ENCODE measurements at regions not wholly inside any gene's neighbourhood (a gene's known extent, or its start where the extent isn't known, plus 50 kb on each side); places are given as distances from the start of the nearest gene placed in this dataset.

DNA sequence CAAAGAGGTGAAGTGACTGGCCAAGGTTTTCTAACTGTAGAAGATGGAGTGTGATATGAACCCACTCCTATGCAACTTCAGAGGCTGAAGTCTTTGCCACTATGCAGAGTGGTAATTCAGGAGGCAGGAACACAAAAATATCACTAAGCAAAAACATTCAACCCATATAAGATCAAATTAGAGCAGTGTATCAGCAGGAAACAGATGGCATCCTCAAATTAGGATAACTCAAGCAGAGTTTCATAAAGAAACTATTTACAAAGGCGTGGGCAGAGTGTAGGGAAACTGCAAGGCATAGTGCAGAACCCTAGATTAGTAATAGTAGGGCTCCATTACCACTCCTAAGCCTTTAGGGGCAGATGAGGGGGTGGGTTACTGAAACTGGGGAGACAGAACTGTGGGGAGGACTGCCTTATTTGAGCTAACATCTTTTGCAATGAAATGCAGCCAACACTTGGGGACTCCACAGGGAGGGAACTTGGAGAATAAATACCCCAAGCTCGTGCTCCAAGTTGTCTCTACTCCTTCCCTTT, 72.2 kb downstream of the PTTG1 start:
- Histone ChIP-seq H3F3A (ENCODE audit: insufficient read depth) (peaks cover 10% of the 10 kb centered on the region; the same call in 1 of the 2 replicates), H3K9ac (ENCODE audit: low read length) (no peak overlapping the region)

DNA sequence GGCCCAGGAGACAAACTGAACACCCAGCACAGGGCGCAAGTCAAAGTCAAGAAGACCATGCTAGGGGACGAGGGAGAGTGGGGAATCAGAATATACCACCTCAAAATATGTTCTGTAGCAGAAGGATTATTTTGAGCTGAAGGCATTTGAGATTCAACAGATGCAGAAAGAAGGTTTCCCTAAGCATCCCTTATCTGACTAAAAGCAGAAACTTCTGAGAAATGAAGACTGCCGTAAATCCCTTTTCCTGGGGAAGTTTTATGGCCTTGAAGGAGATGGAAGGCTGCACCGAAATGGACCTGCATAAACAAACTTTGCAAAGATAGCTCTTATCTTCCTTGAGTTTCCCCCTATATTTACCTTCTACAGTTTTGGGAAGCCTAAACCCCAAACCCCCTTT, 72.8 kb downstream of the PTTG1 start:
- no peak overlapping the region for H3K27ac ChIP-seq (ENCODE audit: low read depth, low read length)
- TF ChIP-seq EZH2phosphoT487 (conservative IDR thresholded peaks at IDR 0.05; ENCODE audit: low read length) = no peak
- TF ChIP-seq, protein P1, sequence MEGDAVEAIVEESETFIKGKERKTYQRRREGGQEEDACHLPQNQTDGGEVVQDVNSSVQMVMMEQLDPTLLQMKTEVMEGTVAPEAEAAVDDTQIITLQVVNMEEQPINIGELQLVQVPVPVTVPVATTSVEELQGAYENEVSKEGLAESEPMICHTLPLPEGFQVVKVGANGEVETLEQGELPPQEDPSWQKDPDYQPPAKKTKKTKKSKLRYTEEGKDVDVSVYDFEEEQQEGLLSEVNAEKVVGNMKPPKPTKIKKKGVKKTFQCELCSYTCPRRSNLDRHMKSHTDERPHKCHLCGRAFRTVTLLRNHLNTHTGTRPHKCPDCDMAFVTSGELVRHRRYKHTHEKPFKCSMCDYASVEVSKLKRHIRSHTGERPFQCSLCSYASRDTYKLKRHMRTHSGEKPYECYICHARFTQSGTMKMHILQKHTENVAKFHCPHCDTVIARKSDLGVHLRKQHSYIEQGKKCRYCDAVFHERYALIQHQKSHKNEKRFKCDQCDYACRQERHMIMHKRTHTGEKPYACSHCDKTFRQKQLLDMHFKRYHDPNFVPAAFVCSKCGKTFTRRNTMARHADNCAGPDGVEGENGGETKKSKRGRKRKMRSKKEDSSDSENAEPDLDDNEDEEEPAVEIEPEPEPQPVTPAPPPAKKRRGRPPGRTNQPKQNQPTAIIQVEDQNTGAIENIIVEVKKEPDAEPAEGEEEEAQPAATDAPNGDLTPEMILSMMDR (IDR thresholded peaks at IDR 0.05; ENCODE audit: insufficient read depth, low read length, poor library complexity, severe bottlenecking) = no peak
- no peak overlapping the region for H3K4me3 ChIP-seq (ENCODE audit: insufficient read depth, low read length, poor library complexity, severe bottlenecking)

More for the DNA sequence above, 72.2 kb downstream of the PTTG1 start:
- H3K9me3 ChIP-seq (ENCODE audit: insufficient read depth, low read length) = no peaks in the 10 kb centered on the region
- no peaks in the 10 kb centered on the region for H3K79me2 ChIP-seq (ENCODE audit: insufficient read depth, low read length)
- H3K36me3 ChIP-seq (ENCODE audit: low read length) = peaks cover 3% of the 10 kb centered on the region; the same call in 1 of the 2 replicates
- no peak overlapping the region for H2AFZ ChIP-seq (ENCODE audit: low read depth, low read length, severe bottlenecking)
- H3K4me2 ChIP-seq (ENCODE audit: low read depth, low read length, poor library complexity, severe bottlenecking) = no peak overlapping the region
- H3K4me3 ChIP-seq (ENCODE audit: insufficient read depth, low read length, poor library complexity, severe bottlenecking) = no peak overlapping the region
- H4K20me1 ChIP-seq (ENCODE audit: low read depth, low read length) = no peaks in the 10 kb centered on the region
- no peaks in the 10 kb centered on the region for H3K9me2 ChIP-seq (replicated peaks; ENCODE audit: insufficient read depth, low read length)
- H3K27me3 ChIP-seq (ENCODE audit: low read length) = no peaks in the 10 kb centered on the region
- no peak overlapping the region for H3K27ac ChIP-seq (ENCODE audit: low read depth, low read length)
- TF ChIP-seq, protein P1 (IDR thresholded peaks at IDR 0.05; ENCODE audit: insufficient read depth, low read length, poor library complexity, severe bottlenecking) = no peak
- no peak for TF ChIP-seq EZH2phosphoT487 (conservative IDR thresholded peaks at IDR 0.05; ENCODE audit: low read length)

DNA sequence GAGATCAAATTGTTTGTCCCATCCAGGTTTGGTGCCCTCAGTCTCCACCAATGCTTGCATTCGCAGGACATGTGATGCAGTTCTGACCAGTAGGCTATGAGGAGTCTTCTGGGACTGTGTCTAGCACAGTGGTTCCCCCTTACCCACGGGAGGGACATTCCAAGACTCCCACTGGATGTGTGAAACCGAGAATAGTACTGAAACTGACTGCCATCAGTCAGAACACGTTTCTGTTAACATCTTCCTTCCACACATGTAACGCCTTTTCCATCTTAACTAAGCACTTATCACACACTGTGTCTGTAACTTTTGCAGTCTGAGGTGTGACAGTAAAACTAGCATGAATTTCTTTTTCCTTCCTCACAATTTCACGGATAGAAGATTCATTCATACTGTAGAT, 74.7 kb downstream of the PTTG1 start:
- Histone ChIP-seq H3K36me3 (ENCODE audit: low read length) (no peaks in the 10 kb centered on the region), H3K27me3 (ENCODE audit: low read length) (no peaks in the 10 kb centered on the region), H4K20me1 (ENCODE audit: low read depth, low read length) (no peaks in the 10 kb centered on the region), H3K27ac (ENCODE audit: low read depth, low read length) (no peak overlapping the region), H3K4me2 (ENCODE audit: low read depth, low read length, poor library complexity, severe bottlenecking) (no peak overlapping the region), H3K9ac (ENCODE audit: low read length) (no peak overlapping the region), H3K9me2 (replicated peaks; ENCODE audit: insufficient read depth, low read length) (no peaks in the 10 kb centered on the region), H3K9me3 (ENCODE audit: insufficient read depth, low read length) (no peaks in the 10 kb centered on the region), H3F3A (ENCODE audit: insufficient read depth) (no peaks in the 10 kb centered on the region; the same call in 1 of the 2 replicates), H3K79me2 (ENCODE audit: insufficient read depth, low read length) (no peaks in the 10 kb centered on the region), H3K4me3 (ENCODE audit: insufficient read depth, low read length, poor library complexity, severe bottlenecking) (no peak overlapping the region), H2AFZ (ENCODE audit: low read depth, low read length, severe bottlenecking) (no peak overlapping the region)
- TF ChIP-seq, protein P1 (IDR thresholded peaks at IDR 0.05; ENCODE audit: insufficient read depth, low read length, poor library complexity, severe bottlenecking) = no peak
- no peak for TF ChIP-seq EZH2phosphoT487 (conservative IDR thresholded peaks at IDR 0.05; ENCODE audit: low read length)

More for the DNA sequence above, 72.8 kb downstream of the PTTG1 start:
- H3K9me2 ChIP-seq (replicated peaks; ENCODE audit: insufficient read depth, low read length) = no peaks in the 10 kb centered on the region
- H3K4me2 ChIP-seq (ENCODE audit: low read depth, low read length, poor library complexity, severe bottlenecking) = no peak overlapping the region
- no peaks in the 10 kb centered on the region for H3K36me3 ChIP-seq (ENCODE audit: low read length)
- no peaks in the 10 kb centered on the region for H3K79me2 ChIP-seq (ENCODE audit: insufficient read depth, low read length)
- H3K27me3 ChIP-seq (ENCODE audit: low read length) = no peaks in the 10 kb centered on the region
- H4K20me1 ChIP-seq (ENCODE audit: low read depth, low read length) = no peaks in the 10 kb centered on the region
- H3K9ac ChIP-seq (ENCODE audit: low read length) = no peak overlapping the region
- no peak overlapping the region for H2AFZ ChIP-seq (ENCODE audit: low read depth, low read length, severe bottlenecking)
- H3F3A ChIP-seq (ENCODE audit: insufficient read depth) = peaks cover 5% of the 10 kb centered on the region; the same call in 1 of the 2 replicates
- H3K9me3 ChIP-seq (ENCODE audit: insufficient read depth, low read length) = no peaks in the 10 kb centered on the region
